Esophagus squamous epithelium (tissue), 4 donors: ENCODE measurements at regions not wholly inside any gene's neighbourhood (a gene's known extent, or its start where the extent isn't known, plus 50 kb on each side); places are given as distances from the start of the nearest gene placed in this dataset.

ENCODE experiments used
- CTCF ChIP-seq, 6 experiments: fragments of 450-650 bp in 4 of 6; fragments of 200-600 bp in 2 of 6; sonication (generic) in 2 of 6; IDR thresholded peaks; one replicate each; pipeline ENCODE4 v1.5.1; 2016 to 2019; ENCODE audit warnings: antibody characterized with exemption in 6 of 6, mild to moderate bottlenecking in 4 of 6, moderate library complexity in 4 of 6
- POLR2A ChIP-seq, 4 donors: fragments of 450-650 bp; IDR thresholded peaks; one replicate each; pipeline ENCODE4 v1.6.1; 2017; ENCODE audit warnings: antibody characterized with exemption in 4 of 4, mild to moderate bottlenecking in 4 of 4, moderate library complexity in 3 of 4

GRCh38 chr20:63056236-63057170 is 49.7 kb upstream of the BHLHE23 start:
- TF ChIP-seq POLR2A (IDR thresholded peaks at IDR 0.05) (no peak), CTCF (IDR thresholded peaks at IDR 0.05) (peak; percentile 54 to 91 (median 64))
